Right lobe of liver (tissue), 6 donors: ENCODE measurements at regions not wholly inside any gene's neighbourhood (a gene's known extent, or its start where the extent isn't known, plus 50 kb on each side); places are given as distances from the start of the nearest gene placed in this dataset.

Source experiments
- ATAC-seq, 4 donors: fragments of 200-7000 bp; cut with Tn5 transposase; one replicate each; pipeline ENCODE4 v1.9.1; 2020; ENCODE audit warnings: mild to moderate bottlenecking in 4 of 4, moderate library complexity in 4 of 4
- DNase-seq, 3 donors: peaks; one replicate each; pipeline ENCODE4 v3.0.0-alpha.2; 2020
- H3K27ac ChIP-seq, 3 donors: fragments of 200-600 bp; one replicate each; pipeline ENCODE4 v1.8.0; 2022
- H3K27me3 ChIP-seq, 2 donors: fragments of 200-600 bp; one replicate each; pipeline ENCODE4 v1.8.0; 2022
- H3K36me3 ChIP-seq, 4 donors: fragments of 200-600 bp; sonication (generic) in 1 of 4; one replicate each; pipeline versions ENCODE4 v1.5.1 to v1.8.0; 2017 to 2022; ENCODE audit warnings: control low read depth in 1 of 4
- H3K4me1 ChIP-seq, 4 donors: fragments of 200-600 bp; sonication (generic) in 1 of 4; one replicate each; pipeline versions ENCODE4 v1.5.1 to v1.8.0; 2017 to 2022; ENCODE audit warnings: control low read depth in 1 of 4
- H3K4me3 ChIP-seq, 3 donors: fragments of 200-600 bp; one replicate each; pipeline ENCODE4 v1.8.0; 2022
- H3K9me3 ChIP-seq, 4 donors: fragments of 200-600 bp; sonication (generic) in 1 of 4; one replicate each; pipeline versions ENCODE4 v1.5.1 to v1.8.0; 2017 to 2022; ENCODE audit warnings: control low read depth in 1 of 4
- CTCF ChIP-seq, 4 donors: fragments of 200-600 bp in 3 of 4; fragments of 450-650 bp in 1 of 4; IDR thresholded peaks; one replicate each; pipeline versions ENCODE4 v1.5.1 to v1.8.0; 2016 to 2022; ENCODE audit warnings: antibody characterized with exemption in 4 of 4, mild to moderate bottlenecking in 2 of 4
- POLR2A ChIP-seq: fragments of 450-650 bp; IDR thresholded peaks from one replicate; pipeline ENCODE4 v1.6.1; 2017; ENCODE audit warnings: antibody characterized with exemption, mild to moderate bottlenecking
- WGBS: methylation state at CpG from one replicate; pipeline ENCODE4 v1.1.6; 2018; ENCODE audit warnings: low coverage, low lambda C conversion rate; ENCODE audit not compliant: insufficient coverage; ENCODE audit errors: missing lambda C conversion rate; 5-methylcytosine and 5-hydroxymethylcytosine counted together
- intact Hi-C, 2 donors: fragments of 100-400 bp; cut with DNase I; formaldehyde crosslinking; loops; one replicate each; pipeline versions ENCODE4 v1.11.2 to v1.14.1; 2022
- donor health status: DM: no; HTN: yes; CAD: no.
- donor health status: DM: no; HTN: no; CAD: no.
- donor health status: DM: no; HTN: no; CAD: no.
- donor health status: DM: no; HTN: yes; CAD: no.
- donor health status: DM: no; HTN: yes; CAD: no.

- no peaks in the 10 kb centered on the region for H3K27me3 ChIP-seq
- ATAC-seq (no peak), DNase-seq (no peak)
- no peak overlapping the region for H3K4me3 ChIP-seq
- no peak overlapping the region for H3K27ac ChIP-seq
- H3K9me3 ChIP-seq = no peaks in the 10 kb centered on the region
- H3K4me1 ChIP-seq = peaks cover 0 to 4% (median 0%) of the 10 kb centered on the region in 4 donors
- no peaks in the 10 kb centered on the region for H3K36me3 ChIP-seq
- WGBS = 57% methylated on average over 1 of the region's 1 CpG
- TF ChIP-seq POLR2A (no peak), CTCF (IDR thresholded peaks at IDR 0.05) (no peak)
- intact Hi-C loops = no loop called here
These were observed 106.7 kb upstream of the YPEL5 start for GRCh38 chr2:30040147-30040546.

DNA sequence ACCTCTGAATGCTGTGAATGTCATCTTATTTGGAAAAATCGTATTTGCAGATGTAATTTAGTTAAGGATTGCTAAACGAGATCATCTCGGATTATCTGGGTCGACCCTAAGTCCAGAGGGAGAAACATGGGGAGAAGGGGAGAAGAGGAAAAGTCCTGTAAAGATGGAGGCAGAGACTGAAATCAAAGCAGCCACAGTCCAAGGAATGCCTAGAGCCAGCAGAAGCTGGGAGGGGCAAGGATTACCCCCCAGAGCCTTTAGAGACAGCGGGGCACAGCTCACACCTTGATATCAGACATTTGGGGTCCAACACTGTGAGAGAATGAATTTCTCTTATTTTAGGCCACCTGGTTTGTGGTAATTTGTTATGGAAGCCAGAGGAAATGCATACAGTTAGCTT, 104.9 kb upstream of the YPEL5 start:
- intact Hi-C loops = no loop called here
- DNase-seq (no peak), ATAC-seq (no peak)
- no peaks in the 10 kb centered on the region for H3K27me3 ChIP-seq
- TF ChIP-seq CTCF (IDR thresholded peaks at IDR 0.05) (no peak), POLR2A (no peak)
- no peak overlapping the region for H3K4me3 ChIP-seq
- peaks cover 0 to 4% (median 0%) of the 10 kb centered on the region in 4 donors for H3K4me1 ChIP-seq
- no peaks in the 10 kb centered on the region for H3K36me3 ChIP-seq
- WGBS = 60% methylated on average over 5 of the region's 5 CpGs
- H3K9me3 ChIP-seq = no peaks in the 10 kb centered on the region
- H3K27ac ChIP-seq = no peak overlapping the region

DNA sequence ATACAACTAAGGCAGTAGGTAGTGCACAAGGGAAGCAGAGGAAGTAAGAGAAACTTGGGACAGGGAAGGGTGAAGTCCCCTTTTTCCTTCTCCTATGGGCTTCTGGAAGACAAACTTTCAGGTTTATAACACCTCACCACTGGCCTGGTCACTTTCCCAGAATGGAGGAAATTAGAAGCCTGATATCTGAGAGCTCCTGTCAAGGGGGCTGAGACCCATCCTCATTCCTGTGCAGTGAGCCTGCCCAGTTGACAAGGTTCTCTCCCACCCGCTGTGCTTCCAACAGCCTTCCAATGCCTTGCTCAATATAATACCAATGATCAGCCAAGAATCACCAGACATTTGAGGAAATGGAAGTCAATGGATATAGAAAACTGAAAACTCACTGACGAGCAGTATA, 100.4 kb upstream of the YPEL5 start:
- H3K27me3 ChIP-seq = no peaks in the 10 kb centered on the region
- H3K36me3 ChIP-seq = no peaks in the 10 kb centered on the region
- H3K9me3 ChIP-seq = no peaks in the 10 kb centered on the region
- H3K4me3 ChIP-seq = no peak overlapping the region
- no peak for DNase-seq
- no peak for ATAC-seq
- TF ChIP-seq POLR2A (no peak), CTCF (IDR thresholded peaks at IDR 0.05) (no peak)
- intact Hi-C loops = no loop called here
- no peaks in the 10 kb centered on the region for H3K4me1 ChIP-seq
- no peak overlapping the region for H3K27ac ChIP-seq
- 76% methylated on average over 2 of the region's 2 CpGs for WGBS

DNA sequence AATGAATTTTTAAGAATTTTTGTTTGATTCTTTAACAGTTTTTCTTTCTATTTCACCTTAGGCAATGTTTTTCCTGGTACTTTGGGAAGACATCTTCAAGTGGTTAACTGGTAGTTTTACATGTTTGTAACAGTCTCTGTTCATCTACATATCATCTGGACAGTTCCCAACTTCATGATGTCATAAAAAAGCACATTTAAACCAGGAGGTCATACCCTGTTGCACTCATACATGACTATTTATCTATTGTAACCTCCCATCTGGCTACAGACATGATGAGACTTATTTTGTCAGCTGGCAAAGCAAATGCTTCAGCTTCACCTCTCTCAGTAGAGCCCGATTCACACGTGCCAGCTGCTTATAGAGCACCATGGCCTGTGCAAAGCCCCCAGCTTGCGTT, 99.8 kb upstream of the YPEL5 start:
- H3K9me3 ChIP-seq = no peaks in the 10 kb centered on the region
- no peak overlapping the region for H3K27ac ChIP-seq
- 68% methylated on average over 3 of the region's 3 CpGs for WGBS
- no peak for ATAC-seq
- no peak overlapping the region for H3K4me3 ChIP-seq
- DNase-seq = no peak
- H3K36me3 ChIP-seq = no peaks in the 10 kb centered on the region
- intact Hi-C loops = no loop called here
- no peak for TF ChIP-seq POLR2A
- no peak for TF ChIP-seq CTCF (IDR thresholded peaks at IDR 0.05)
- H3K27me3 ChIP-seq = no peaks in the 10 kb centered on the region
- no peaks in the 10 kb centered on the region for H3K4me1 ChIP-seq

GRCh38 chr2:30048636-30049175, 98.1 kb upstream of the YPEL5 start:
- H3K27me3 ChIP-seq = no peaks in the 10 kb centered on the region
- no peak for DNase-seq
- no peak overlapping the region for H3K4me3 ChIP-seq
- intact Hi-C loops = no loop called here
- no peak for TF ChIP-seq POLR2A
- TF ChIP-seq CTCF (IDR thresholded peaks at IDR 0.05) = no peak
- H3K9me3 ChIP-seq = no peaks in the 10 kb centered on the region
- no peak for ATAC-seq
- no peak overlapping the region for H3K27ac ChIP-seq
- WGBS = 50% methylated on average over 8 of the region's 8 CpGs
- no peaks in the 10 kb centered on the region for H3K4me1 ChIP-seq
- no peaks in the 10 kb centered on the region for H3K36me3 ChIP-seq
